CD4-positive, alpha-beta T cell treated with Interleukin-12 subunit alpha and Interleukin-12 subunit beta, for 1 hour (primary cell): ENCODE measurements at regions not wholly inside any gene's neighbourhood (a gene's known extent, or its start where the extent isn't known, plus 50 kb on each side); places are given as distances from the start of the nearest gene placed in this dataset.
"Not testable (repeated sequence)": the region's sequence is repeated elsewhere in the genome, so short reads cannot be mapped to it uniquely, and the experiment has no call there.

Experiments
- DNase-seq: peaks from one replicate; pipeline ENCODE4 v3.0.0-alpha.2; 2020

DNA sequence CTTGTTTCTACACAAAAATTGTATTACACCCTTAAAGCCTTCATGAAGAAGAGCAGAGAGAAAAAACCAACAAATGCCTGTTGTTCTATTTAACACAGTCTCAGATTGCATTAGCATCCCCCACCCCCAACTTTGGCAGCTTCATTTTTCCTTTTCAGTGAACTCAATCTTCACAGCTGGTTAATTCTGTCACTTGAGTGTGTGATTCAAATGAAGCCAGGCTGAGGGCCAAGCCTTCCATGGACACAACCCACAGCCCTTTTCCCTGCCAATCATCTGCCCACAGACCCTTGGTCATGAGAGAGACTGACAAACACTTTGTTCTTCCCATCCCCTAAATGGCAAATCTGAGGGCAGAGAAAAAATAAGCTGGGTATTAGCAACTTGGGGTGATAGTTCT lies 217.5 kb upstream of the NMUR2 start:
- DNase-seq: no peak

DNA sequence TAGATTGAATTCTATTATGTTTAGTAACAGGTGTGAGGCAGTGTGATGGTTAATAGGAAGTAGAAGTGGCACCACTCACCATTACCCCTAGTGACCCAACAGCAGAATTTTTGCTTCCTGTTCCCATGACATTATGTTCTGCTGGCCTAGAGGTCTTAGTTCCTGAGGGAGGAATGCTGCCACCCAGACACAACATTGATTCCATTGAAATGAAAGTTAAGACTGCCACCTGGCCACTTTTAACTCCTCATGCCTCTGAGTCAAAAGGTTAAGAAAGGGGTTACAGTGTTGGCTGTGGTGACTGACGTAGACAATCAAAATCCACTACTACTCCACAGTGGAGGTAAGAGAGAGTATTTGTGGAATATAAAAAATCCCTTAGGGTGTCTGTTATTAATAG lies 218.9 kb upstream of the NMUR2 start:
- DNase-seq: no peak

DNA sequence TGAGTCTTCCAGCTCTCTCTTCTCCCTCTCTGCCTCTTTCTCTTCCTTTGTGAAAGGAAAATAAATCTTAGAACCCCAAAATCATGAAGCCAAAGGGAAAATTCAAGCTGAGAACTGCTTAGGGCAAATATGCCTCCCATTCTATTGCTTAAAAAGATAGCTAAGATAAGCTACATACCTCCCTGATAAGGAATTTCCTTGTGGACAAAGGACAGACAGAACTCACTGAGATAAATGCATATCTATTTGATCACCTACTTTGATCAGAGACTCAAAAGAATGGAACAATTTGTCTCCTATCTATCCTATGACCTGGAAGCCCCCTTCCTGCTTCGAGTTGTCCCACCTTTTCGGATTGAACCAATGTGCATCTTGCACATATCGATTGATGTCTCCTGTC lies 220.6 kb upstream of the NMUR2 start:
- DNase-seq: no peak

DNA sequence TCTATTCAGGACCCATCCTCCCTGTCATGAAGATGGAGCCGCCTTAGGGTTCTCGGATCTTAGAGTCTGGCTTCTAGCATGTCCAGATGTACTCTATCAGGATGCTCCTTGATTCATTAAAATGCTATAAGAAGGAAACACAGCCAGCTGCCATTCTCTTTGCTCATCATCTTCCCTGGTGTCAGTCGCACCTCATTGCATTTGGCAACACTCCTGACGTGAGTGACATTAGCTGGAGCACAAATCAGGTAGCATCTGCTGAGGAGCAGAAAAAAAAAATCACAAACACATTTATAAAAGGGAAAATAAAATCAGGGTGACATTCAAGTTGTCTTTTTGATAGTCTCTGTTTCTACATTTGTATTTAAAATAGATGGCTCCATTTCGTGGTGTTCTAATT lies 226.1 kb upstream of the NMUR2 start:
- DNase-seq: no peak

DNA sequence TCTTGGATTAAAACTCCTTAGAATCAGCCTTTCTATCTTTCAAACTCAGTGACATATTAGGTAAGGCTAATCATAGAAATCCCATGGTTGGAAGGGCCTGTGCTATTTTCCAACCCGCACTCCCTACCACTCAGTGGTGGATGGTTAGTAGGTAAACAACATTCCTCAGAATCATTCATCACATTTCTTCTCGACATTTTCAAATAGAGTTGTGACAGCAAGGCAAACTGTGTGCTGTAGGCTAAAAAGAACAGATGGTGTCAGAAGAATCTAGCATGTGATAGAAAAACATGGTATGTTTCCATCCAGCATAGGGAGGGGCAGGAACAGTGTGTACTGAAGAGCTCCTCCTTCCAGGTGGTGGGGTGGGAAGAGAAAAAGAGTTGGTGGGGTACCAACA lies 227.3 kb upstream of the NMUR2 start:
- no peak for DNase-seq

DNA sequence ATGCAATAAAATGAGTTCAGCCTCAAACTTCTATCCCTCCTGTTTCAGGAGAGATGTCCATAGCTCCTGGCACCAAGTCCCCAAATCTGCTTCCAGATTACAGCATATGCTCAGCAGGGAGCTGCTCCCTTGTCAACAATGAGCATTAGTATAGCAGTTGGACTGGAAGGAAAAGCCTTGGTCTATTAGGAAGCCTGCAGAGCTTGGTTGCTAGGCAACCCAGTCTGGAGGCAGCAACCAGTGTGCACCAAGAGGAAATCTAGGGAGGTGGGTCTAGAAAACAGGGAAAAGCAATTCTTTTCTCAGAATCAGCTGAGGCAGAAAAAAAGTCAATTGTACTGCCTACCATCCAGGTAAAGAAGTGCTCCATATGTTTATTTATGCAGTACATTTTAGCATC lies 229.5 kb upstream of the NMUR2 start:
- DNase-seq: no peak

DNA sequence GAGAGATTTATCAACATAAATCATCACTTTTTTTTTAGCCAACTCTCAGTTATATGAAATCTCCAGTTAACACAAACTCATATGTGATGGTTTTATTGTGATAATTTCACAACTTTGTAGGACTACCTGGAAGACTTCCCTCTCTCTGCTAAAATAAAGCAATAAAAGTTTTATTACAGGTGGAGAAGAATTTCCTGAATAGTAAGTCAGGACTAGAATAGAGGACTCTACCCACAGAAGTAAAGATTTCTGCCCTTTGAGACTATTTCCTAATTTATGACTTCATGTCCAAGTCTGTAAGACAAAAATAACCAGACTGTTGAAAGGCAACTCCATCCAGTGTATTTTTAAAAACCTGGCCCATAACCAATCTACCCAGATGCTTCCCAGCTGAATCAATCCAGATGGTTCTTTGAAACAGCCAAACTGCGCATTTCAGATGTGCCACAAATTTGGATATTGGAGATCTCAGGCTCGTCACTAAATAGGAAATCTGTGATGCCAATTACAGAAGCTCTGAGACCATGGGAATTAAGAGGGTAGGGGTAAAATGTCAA lies 234.0 kb upstream of the NMUR2 start:
- DNase-seq: no peak

DNA sequence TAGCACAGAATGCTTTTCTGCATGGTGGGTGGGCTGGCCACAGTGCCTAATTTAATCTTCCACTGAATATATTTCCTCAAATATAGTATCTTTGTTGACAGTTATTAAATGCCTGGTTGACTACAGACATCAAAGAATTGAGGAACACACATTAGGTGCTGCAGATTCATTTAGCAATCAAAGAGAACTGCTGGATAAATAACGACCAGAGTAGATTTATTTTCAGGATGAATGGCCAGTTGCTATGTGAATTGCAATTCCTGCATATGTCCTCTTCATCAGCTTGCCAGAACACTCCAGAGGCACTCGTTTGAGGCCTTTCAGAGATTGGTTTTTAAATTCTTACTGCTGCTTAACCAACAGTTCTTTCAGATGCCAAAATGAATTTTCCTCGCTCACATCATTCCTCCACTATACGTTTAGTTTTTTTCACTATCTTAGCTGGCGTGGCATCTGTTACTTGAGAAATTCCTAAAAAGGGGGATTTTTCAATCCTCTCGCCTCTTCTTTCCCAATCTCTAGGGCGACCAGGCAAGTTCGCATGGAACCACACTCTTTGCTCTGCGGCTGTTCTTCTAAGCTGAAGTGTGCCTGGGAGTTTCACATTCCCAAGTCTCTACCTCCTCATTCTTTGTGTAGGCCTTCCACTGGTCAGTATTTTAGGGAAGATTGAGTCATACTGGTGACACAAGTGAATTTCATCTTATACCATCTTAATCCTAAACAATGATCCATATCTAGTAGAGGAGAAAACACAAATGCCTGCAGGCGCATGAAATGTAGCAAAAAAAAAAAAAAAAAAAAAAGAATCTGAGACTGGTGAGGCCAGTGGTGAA lies 237.1 kb upstream of the NMUR2 start:
- no peak for DNase-seq

DNA sequence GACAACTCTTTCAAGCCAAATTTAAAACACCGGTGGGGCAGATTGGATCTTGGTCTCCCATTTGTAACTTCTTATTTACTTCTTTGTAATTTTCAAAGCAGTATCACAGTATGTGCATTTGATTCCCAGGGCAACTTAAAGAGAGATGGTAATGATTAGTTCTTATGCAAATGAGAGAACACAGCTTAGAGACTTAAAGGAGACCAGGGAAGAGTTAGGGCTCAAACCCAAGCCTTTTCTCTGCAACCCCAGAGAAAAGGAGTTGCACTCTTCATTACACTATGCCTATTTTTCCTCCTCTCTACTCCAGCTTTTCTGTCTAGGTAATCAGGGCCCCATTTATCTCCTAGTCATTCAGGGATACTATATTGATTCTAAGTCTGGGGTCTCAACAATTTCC lies 237.8 kb upstream of the NMUR2 start:
- no peak for DNase-seq

DNA sequence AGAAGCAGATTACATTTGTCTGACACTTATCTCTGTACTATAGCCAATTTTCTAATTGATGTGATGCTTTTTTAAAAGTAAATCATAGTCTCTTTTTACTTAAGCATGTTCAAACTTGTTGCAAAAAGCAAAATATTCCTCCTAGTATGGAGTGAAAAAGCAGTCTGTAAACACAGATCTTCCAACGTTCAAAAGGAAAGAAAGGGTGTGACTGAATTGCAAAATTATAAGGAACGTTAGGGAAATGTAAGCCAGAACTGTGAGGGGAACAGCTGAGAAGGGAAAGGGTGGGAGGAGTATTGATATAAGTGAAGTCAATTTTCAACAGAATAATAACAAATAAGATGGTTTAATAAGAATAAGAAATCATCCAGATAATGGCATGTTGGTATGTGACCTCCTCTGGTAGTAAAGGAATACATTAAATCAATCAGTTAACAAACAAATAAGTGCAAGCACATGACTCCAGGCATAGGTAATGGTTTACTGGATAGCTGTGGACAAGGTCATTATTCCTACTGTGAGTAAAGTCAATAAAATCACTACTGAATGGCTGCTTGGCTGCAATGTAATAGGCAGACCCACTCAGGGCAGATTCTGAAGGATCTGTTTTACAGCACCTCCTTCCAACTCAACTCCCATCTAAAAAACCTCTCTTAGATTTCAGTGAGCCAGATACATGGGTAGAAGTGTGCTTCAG lies 239.1 kb upstream of the NMUR2 start:
- DNase-seq: no peak

DNA sequence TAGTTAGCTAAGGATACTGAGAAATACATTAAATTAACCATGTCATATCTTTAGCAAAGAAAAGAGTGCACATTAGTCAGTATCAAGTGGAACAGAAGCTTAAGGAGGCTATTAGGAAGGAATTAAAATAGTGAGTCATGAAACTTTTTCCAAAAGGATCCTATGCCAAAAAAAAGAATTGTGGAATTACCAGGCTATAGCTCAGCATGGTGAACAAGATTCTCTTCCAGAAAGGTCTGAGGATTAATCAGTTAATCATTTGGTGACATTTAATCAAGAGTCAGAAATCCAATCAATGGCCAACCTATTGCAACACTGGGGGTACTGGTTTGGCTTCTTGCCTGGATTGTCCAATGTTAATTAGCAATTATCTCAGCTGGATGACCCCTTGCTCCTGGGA lies 244.5 kb upstream of the NMUR2 start:
- no peak for DNase-seq

DNA sequence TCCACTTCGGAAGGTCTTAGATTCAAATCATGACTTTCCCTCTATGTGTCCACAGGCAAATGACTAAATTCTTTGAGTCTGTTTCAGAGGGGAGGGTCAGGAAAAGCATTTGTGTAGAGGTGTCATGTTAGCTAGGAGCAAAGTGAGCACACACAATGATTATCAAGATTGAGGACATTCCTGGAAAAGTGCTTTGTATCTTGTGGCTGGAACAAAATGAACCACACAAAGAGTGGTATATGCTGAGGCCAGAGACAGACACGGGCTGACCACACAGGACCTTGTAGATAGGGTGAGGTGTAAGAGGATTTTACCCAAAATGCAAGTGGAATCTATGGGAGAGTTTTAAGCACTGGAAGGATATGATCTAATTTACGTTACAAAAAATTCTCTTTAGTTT lies 245.3 kb upstream of the NMUR2 start:
- DNase-seq: no peak

DNA sequence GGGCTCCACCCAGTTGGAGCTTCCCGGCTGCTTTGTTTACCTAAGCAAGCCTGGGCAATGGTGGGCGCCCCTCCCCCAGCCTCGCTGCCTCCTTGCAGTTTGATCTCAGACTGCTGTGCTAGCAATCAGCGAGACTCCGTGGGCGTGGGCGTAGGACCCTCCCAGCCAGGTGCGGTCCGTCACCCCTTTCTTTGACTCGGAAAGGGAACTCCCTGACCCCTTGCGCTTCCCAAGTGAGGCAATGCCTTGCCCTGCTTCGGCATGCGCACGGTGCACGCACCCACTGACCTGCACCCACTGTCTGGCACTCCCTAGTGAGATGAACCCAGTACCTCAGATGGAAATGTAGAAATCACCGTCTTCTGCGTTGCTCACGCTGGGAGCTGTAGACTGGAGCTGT lies 254.4 kb upstream of the NMUR2 start:
- DNase-seq: not testable (repeated sequence)

DNA sequence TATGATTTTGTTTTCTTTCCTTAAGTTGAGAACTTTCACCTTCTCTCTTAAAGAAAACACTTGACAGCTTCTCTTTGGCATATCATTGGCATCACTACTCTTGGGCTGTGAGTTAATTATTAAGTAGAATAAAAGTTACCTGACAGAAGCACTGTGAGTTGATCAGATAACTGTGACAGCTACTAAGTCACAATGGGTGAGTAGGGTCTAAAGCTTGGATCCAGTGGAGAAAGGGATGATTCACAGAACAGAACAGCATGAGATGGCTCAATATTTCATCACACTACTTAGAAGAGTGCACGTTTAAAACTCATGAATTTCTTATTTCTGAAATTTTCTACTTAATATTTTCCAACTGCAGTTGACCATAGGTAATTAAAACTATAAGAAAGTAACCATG lies 268.5 kb upstream of the NMUR2 start:
- no peak for DNase-seq

DNA sequence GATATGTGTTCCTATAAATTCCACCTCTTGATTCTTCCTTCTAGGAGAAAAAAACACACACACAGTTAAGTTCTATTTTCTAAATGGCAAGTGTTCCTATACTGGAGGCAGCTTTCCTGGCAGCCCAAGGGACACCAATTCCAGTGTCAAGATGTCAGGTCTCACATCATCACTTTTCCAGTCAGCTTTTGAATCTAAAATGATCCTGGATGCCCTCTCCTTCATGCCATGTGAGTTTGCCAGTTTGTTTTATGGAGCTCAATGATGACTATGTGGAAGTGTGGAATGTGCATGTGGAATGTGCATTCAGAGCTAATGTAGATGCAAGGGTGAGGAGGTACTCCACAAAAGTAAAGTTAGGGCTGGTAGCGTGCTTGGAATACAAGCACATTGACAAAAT lies 269.3 kb upstream of the NMUR2 start:
- DNase-seq: no peak

DNA sequence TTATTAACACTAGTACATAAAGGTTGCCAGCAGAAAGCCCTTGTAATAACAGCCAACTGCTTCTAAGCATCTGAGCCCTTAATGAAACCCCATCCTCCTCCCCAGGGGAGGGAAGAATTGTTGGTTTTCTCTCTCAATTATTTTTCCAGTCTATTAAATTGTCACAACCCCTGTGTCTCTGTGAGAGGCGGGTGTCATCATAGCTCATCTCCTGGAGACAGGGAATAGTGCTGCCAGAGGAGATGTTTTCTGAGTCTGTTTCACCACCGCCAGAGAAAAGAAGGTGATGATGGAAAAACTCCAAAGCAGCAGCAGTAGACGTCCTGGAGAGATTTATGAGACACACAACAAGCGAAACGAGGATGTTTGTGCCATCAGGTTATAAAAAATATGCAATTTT lies 271.1 kb upstream of the NMUR2 start:
- DNase-seq: no peak

DNA sequence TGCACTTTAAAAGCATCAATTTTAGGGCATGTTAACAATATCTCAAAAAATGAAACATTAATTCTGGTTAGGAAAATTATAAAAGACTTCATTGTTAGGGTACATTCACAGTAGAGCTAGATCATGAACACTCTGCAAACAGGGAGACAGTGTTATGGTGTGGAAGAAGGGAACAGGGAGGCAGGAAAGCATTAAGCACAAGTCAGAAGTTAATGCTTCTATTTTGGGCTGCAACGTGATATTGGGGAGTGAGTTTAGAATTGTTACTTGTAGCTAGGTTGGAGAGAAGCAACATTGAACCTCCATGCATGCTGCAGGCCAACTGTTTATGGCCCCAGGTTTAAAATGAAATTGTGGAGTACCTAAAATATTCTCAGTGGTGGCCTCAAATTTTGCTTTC lies 278.1 kb upstream of the NMUR2 start:
- no peak for DNase-seq

DNA sequence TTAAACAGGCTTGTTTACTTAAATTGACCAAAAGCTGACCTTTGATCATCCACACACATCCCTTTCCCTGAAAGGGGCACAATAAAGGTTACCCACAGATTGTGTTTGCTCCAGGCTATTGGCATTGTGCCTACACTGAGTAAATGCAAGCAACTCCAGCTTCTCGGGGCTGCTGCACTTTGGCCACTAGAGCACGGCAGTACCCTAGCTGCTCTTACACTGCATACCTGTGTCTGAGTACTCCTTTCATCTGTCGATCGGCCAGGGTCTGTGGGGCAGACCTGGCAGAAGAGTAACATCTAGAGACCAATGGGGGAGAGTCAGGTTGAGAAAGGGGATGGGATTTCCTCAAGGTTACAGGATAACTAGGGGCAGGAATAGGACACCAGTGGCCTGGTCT lies 281.9 kb upstream of the NMUR2 start:
- no peak for DNase-seq

DNA sequence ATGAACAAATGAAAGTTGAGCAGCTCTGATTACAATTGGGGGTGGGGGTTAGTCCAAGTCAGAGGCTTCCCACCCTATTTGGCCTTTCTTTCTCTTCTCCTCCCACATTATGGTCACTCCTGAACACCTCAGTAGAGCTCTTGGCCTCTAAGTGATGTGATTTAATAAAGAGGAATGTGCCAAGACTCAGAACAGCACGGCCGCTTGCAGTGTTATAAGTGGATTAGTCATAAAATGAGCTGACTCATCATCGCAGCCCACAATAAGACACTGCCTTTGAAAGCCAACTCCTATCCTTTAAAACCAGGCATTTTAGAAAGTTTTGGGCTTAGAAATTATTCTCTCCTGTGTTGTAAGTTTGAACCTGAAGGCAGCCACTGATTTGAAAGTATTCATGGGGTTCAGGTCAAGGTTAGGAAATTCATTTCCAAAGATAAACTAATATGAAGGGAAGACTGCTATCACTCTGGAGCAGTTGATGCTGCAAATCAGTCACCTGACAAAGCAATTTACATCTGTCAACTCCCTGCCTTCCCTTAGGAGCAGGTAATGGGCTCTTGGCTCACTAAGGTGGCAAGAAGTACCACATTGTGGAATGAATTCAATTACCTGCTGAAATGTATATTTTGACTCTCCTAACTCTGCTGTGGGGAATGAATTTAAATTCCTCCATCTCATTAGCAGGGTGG lies 283.6 kb upstream of the NMUR2 start:
- DNase-seq: no peak

DNA sequence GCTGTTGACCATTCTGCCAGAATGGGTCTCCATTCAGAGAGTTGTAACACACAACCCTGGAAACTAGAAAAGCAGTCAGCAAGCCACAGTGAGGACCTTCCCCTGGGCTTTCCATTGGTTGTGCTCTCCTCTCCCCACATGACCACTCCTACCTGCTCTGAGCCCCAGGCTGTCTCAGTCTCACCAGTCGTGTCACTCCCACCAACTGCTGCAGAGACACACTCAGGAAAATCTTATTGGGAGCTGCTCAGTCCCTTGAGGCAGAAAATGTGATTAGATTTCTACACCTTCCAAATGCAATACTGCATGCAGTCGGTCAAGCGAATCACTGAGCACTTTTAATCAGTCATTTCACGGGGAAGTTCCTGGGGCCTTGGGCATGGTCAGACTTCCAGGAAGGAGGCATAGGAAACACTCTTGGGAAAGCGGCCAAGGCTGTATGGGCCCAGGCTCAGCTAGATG lies 284.2 kb upstream of the NMUR2 start:
- DNase-seq: no peak

DNA sequence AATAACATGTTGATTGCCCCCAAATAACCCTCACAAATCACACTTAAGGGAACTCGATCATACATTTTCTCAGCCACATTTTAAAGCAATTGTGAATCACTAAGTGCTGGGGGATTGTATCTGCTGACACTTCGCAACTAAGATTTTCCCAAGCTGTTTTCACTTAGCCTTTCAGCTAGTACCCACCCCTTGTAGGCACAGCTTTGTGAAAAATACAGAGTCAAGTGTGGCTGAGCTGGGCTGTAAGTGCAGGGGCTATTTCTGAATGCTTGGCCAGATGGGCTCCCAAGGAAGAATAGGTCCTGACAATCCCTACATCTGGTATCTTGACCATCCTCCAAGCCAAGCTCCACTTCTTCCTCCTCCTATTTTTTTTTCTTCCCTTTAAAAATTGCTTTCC lies 289.2 kb upstream of the NMUR2 start:
- no peak for DNase-seq

DNA sequence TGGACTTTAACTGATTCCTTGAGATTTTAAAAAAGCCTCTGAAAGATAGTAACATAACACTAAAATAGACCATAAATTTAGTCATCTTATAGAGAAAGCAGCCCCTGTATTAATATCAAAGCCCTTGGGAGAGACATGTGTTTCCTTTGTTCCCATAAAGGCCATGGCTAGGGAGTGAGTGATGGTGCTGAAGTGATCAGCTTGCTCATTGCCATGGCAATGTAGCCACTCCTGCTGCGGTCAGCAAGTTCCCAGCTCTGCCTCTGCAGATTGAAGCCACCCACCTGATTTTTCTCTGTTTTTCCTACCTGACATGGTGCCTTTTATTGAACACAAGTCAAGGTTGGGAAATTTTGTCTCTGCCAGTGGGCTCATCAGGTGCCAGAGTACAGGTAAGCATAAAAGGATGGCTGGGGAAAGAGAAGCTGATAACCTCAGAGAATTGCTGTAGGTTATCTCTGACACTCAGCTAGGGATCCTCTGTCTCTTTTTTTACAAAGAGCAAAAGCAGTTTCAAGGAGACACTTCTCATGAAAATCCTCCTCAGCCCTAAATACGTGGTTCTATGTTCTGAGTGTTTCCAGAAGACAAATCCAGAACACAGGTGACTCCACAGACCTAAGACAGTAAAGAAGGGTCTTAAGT lies 296.3 kb upstream of the NMUR2 start:
- DNase-seq: no peak

DNA sequence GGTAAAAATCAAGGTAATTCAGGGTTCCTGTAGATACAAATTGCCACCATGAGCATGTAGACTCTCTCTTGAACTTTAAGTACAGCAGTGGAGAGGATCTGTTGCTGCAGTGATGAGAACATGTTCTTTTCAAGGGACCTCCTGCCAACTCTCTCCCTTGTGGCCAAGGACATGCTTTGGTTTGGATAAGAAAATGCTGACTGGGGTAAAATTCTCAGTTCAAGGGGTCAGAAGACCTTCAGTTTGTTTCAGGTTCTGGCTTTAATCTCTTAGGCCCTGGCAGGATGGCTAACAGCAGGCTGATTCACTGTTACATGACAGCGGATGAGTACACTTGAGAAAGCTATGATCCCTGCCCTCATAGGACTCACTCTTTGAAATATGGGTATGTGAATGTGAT lies 299.2 kb upstream of the NMUR2 start:
- DNase-seq: no peak
